ENCODE measurements at regions not wholly inside any gene's neighbourhood (a gene's known extent, or its start where the extent isn't known, plus 50 kb on each side); places are given as distances from the start of the nearest gene placed in this dataset.

DNA sequence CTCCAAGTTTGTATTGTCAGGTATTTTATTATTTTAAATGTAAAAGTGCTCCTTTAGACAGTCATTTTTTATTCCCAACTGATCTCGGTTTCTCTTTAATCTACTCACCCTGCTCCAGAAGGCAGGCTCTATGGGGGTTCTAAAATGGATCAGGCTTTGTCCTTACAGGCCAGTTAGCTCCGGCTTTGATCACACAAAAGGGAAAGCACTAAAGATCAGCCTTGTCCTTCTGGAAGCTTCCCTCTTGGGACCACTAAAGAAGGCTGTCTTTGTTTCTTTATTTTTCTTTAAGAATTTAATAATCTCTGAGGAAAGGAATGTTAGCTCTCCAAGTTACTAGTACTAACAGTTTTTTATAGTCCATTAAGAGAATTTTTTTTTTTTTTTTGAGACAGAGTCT, 560.5 kb upstream of the ZNF717 start:
- no peaks in the 10 kb centered on the region for H3K9me2 ChIP-seq
- no peak for DNase-seq
- WGBS (ENCODE audit: low lambda C conversion rate): 57% methylated on average over 2 of the region's 2 CpGs
- no peak overlapping the region for H2AFZ ChIP-seq (ENCODE audit: low read depth)
- H3K4me1 ChIP-seq (ENCODE audit: control insufficient read depth in 1 of 2, insufficient read depth in 2 of 2, low read depth in 1 of 2, low read length in 1 of 2): no peaks in the 10 kb centered on the region
- H3K4me2 ChIP-seq: no peak overlapping the region
- no peaks in the 10 kb centered on the region for H3K9me3 ChIP-seq
- no peak for TF ChIP-seq ELF1 (IDR thresholded peaks at IDR 0.05)
- no peak for TF ChIP-seq NFIC (IDR thresholded peaks at IDR 0.05; ENCODE audit: borderline replicate concordance)
- TF ChIP-seq GABPA (IDR thresholded peaks at IDR 0.05; ENCODE audit: low read depth): no peak
- no peak for TF ChIP-seq GATA2 (CRISPR knock-in tag; IDR thresholded peaks at IDR 0.05)
- no peak for TF ChIP-seq RXRA (IDR thresholded peaks at IDR 0.05; ENCODE audit: borderline replicate concordance, low read depth)
- no peak for TF ChIP-seq CTCF (IDR thresholded peaks at IDR 0.05)
- TF ChIP-seq IRF3 (IDR thresholded peaks at IDR 0.05; ENCODE audit: low read depth, low read length): no peak
- TF ChIP-seq POLR2AphosphoS5 (IDR thresholded peaks at IDR 0.05; ENCODE audit: low read depth, low read length): no peak
- no peak for TF ChIP-seq FOXJ3 (CRISPR knock-in tag; IDR thresholded peaks at IDR 0.05)
- no peak for TF ChIP-seq TEAD4 (IDR thresholded peaks at IDR 0.05; ENCODE audit: borderline replicate concordance, insufficient read depth)
- TF ChIP-seq, protein P1, sequence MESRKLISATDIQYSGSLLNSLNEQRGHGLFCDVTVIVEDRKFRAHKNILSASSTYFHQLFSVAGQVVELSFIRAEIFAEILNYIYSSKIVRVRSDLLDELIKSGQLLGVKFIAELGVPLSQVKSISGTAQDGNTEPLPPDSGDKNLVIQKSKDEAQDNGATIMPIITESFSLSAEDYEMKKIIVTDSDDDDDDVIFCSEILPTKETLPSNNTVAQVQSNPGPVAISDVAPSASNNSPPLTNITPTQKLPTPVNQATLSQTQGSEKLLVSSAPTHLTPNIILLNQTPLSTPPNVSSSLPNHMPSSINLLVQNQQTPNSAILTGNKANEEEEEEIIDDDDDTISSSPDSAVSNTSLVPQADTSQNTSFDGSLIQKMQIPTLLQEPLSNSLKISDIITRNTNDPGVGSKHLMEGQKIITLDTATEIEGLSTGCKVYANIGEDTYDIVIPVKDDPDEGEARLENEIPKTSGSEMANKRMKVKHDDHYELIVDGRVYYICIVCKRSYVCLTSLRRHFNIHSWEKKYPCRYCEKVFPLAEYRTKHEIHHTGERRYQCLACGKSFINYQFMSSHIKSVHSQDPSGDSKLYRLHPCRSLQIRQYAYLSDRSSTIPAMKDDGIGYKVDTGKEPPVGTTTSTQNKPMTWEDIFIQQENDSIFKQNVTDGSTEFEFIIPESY (IDR thresholded peaks at IDR 0.05; ENCODE audit: borderline replicate concordance, low read depth): no peak
- TF ChIP-seq RFX5 (IDR thresholded peaks at IDR 0.05; ENCODE audit: low read length): no peak
- no peak for TF ChIP-seq TAF1 (IDR thresholded peaks at IDR 0.05; ENCODE audit: borderline replicate concordance, low read depth, low read length)
- no peak for TF ChIP-seq RAD21 (IDR thresholded peaks at IDR 0.05; ENCODE audit: low read length)
- TF ChIP-seq, protein P2, sequence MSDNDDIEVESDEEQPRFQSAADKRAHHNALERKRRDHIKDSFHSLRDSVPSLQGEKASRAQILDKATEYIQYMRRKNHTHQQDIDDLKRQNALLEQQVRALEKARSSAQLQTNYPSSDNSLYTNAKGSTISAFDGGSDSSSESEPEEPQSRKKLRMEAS (IDR thresholded peaks at IDR 0.05; ENCODE audit: low read depth): no peak
- TF ChIP-seq CHD2 (IDR thresholded peaks at IDR 0.05; ENCODE audit: low read length, partially characterized antibody): no peak
- TF ChIP-seq, protein P3, sequence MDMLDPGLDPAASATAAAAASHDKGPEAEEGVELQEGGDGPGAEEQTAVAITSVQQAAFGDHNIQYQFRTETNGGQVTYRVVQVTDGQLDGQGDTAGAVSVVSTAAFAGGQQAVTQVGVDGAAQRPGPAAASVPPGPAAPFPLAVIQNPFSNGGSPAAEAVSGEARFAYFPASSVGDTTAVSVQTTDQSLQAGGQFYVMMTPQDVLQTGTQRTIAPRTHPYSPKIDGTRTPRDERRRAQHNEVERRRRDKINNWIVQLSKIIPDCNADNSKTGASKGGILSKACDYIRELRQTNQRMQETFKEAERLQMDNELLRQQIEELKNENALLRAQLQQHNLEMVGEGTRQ (IDR thresholded peaks at IDR 0.05; ENCODE audit: borderline replicate concordance, low read depth, low read length): no peak
- no peak for TF ChIP-seq MEF2A (IDR thresholded peaks at IDR 0.05; ENCODE audit: borderline replicate concordance, low read depth)
- ChIA-PET POLR2A (no interaction called here), CTCF (interaction anchor here (1.0 kb wide), 1 partner anchor 22 kb away, joined by 3 read pairs; no protein-coding TSS in a partner anchor)
- no peak overlapping the region for H3K27ac ChIP-seq (ENCODE audit: low read depth in 2 of 2, low read length in 1 of 2)
- H3K4me3 ChIP-seq (ENCODE audit: low read depth in 2 of 2, low read length in 1 of 2): no peak overlapping the region
- H3F3A ChIP-seq (replicated peaks; ENCODE audit: insufficient read depth): no peaks in the 10 kb centered on the region
- no peaks in the 10 kb centered on the region for H3K79me2 ChIP-seq (ENCODE audit: insufficient read depth)
- no peaks in the 10 kb centered on the region for H3K27me3 ChIP-seq (ENCODE audit: insufficient read depth)
- no peaks in the 10 kb centered on the region for H3K36me3 ChIP-seq (replicated peaks in 1 of 2; ENCODE audit: control insufficient read depth in 1 of 2, insufficient read depth in 2 of 2, low read length in 1 of 2)
- H4K20me1 ChIP-seq (ENCODE audit: insufficient read depth): no peaks in the 10 kb centered on the region
- H3K9ac ChIP-seq: no peak overlapping the region
